ENCODE measurements at regions not wholly inside any gene's neighbourhood (a gene's known extent, or its start where the extent isn't known, plus 50 kb on each side); places are given as distances from the start of the nearest gene placed in this dataset.

- DNase-seq: no peak
Measured at GRCh38 chr16:65463652-65464260, 341.9 kb upstream of the CDH11 start.

- DNase-seq: no peak
Measured at GRCh38 chr16:65457084-65457483, 335.2 kb upstream of the CDH11 start.

- no peak for DNase-seq
Measured at GRCh38 chr16:65455761-65456160, 333.9 kb upstream of the CDH11 start.

GRCh38 chr16:65453646-65454045 is 331.8 kb upstream of the CDH11 start:
- no peak for DNase-seq

- DNase-seq: no peak
Measured at GRCh38 chr16:65449526-65449925, 327.7 kb upstream of the CDH11 start.

GRCh38 chr16:65446427-65446826 is 324.6 kb upstream of the CDH11 start:
- no peak for DNase-seq

GRCh38 chr16:65445313-65446260 is 323.7 kb upstream of the CDH11 start:
- DNase-seq: no peak

GRCh38 chr16:65441501-65441900 is 319.6 kb upstream of the CDH11 start:
- DNase-seq: no peak

- no peak for DNase-seq
Measured at GRCh38 chr16:65429504-65430181, 307.8 kb upstream of the CDH11 start.

GRCh38 chr16:65426484-65426883 is 304.6 kb upstream of the CDH11 start:
- DNase-seq: no peak

- no peak for DNase-seq
Measured at GRCh38 chr16:65422934-65423333, 301.1 kb upstream of the CDH11 start.

GRCh38 chr16:65421596-65421995 is 299.7 kb upstream of the CDH11 start:
- DNase-seq: no peak

- no peak for DNase-seq
Measured at GRCh38 chr16:65418435-65418834, 296.6 kb upstream of the CDH11 start.

- no peak for DNase-seq
Measured at GRCh38 chr16:65415460-65415859, 293.6 kb upstream of the CDH11 start.

- DNase-seq: no peak
Measured at GRCh38 chr16:65414284-65414984, 292.6 kb upstream of the CDH11 start.

GRCh38 chr16:65413861-65414260 is 292.0 kb upstream of the CDH11 start:
- no peak for DNase-seq

- DNase-seq: no peak
Measured at GRCh38 chr16:65410801-65411200, 288.9 kb upstream of the CDH11 start.

GRCh38 chr16:65409510-65409909 is 287.6 kb upstream of the CDH11 start:
- DNase-seq: no peak

GRCh38 chr16:65406933-65407332 is 285.1 kb upstream of the CDH11 start:
- no peak for DNase-seq

- no peak for DNase-seq
Measured at GRCh38 chr16:65406116-65406515, 284.3 kb upstream of the CDH11 start.

- no peak for DNase-seq
Measured at GRCh38 chr16:65394281-65394680, 272.4 kb upstream of the CDH11 start.

GRCh38 chr16:65392806-65393565 is 271.1 kb upstream of the CDH11 start:
- DNase-seq: no peak
